GM18858 (cell line): ENCODE measurements at regions not wholly inside any gene's neighbourhood (a gene's known extent, or its start where the extent isn't known, plus 50 kb on each side); places are given as distances from the start of the nearest gene placed in this dataset.
"Not testable (repeated sequence)": the region's sequence is repeated elsewhere in the genome, so short reads cannot be mapped to it uniquely, and the experiment has no call there.

ENCODE experiments used
- ATAC-seq: cut with Tn5 transposase; IDR thresholded peaks from one replicate; pipeline ENCODE4 v1.9.1; 2021; ENCODE audit not compliant: unreplicated experiment

DNA sequence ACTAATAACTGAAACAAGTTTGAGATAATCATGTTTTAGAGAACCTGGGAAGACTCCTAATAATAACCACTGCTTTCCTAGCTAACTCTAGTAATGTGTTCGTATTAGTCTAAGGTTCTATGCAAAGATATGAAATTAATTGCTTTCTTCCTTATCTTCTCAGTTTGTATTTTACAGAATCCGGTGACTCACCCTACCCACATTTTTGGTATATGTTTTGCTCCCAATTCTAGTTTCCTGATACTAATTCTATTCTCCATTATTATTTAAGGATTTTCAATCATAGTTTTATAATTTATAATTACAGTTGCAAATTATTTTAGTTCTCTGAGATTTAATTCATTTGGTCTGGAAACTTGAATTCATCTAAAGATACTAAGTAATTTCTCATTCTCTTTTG, 394.6 kb upstream of the SETBP1 start:
- no peak for ATAC-seq

DNA sequence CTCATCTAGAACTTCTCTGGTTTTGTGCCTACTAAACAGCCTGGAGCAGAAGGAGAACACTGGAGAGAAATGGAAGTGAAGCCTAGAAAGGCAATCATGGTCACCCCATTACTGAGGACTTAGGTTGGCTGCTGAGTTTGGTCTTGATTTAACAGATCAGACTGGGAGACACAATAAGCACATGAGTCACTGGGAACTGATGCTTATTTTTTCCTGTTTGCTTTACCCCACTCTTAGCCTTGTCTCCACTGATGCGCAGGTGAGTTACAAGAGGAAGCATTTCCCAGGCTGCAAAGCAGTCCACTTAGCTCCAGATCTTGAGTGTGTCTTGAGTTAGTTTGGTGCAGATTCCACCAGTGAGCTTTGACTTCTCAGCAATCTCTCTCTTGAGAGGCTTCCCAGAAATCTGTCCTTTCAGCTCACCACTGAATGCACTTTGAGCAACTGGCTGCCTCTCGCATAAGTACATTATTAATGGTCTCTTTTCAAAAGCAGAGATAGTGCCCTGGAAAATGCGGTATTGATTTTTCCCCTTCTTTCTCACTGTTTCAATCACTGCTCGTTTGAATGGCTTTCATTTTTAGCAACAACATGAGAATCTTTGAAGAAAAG, 390.2 kb upstream of the SETBP1 start:
- ATAC-seq, result no peak

DNA sequence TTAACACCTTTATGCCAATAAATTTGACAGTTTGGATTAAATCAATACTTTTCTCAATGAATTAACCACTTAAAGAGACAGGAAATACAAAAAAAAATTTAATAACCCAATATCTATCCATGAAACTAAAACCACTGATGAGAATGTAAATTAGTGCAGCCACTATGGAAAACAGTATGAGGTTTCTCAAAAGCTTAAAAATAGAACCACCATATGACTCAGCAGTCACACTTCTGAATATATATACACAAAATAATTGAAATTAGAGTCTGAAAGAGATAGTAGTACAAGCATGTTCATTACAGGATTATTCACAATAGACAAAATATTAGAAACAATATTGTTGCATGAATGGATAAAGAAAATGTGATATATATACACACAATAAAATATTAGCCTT, 382.1 kb upstream of the SETBP1 start:
- ATAC-seq, result no peak

DNA sequence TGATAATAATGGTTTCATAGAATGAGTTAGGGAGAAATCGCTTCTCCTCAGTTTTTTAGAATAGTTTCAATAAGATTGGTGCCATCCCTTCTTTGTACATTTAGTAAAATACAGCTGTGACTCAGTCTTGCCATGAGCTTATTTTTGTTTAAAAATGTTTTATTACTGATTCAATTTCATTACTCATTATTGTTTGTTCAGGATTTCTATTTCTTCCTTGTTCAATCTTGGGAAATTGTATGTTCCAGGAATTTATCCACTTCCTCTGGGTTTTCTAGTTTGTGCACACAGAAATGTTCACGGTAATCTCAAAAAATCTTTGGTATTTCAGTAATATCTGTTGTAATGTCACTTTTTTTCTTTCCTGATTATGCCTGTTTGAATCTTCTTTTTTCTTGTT, 371.5 kb upstream of the SETBP1 start:
- ATAC-seq, result no peak

DNA sequence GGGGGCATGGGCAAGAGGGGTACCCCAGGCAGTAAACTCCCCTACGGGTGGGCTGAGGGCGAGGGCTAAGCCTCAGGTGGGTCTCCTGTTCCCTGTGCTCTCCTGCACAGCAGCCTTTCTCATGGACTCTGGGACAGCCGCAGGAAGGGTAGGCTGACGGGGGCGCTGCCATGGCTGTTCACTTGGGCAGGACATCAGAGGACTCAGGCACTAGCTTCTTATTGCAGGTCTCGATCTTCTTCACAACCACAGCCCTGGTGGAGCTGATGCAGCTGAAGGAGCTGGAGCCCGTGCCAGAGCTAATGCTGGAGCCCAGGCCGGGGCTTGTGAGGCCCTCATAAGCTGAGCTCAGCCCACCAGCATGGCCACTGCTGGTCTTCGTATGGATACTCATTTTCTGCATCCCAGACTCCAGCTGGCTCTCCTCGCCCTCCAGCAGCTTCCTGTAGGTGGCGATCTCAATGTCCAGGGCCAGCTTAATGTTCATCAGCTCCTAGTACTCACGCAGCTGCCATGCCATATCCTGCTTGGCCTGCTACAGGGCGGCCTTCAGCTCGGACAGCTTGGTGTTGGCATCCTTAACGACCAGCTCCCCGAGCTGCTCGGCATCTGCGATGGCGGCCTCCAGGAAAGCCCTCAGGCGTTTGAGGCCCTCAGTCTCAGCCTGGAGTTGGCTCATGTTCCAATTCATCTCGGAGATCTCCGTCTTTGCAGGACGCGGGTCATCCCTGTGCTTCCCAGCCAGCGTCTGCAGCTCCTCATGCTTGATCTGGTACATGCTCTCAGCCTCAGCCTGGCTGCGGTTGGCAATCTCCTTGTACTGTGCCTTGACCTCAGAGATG, 359.8 kb upstream of the SETBP1 start:
- no peak for ATAC-seq

DNA sequence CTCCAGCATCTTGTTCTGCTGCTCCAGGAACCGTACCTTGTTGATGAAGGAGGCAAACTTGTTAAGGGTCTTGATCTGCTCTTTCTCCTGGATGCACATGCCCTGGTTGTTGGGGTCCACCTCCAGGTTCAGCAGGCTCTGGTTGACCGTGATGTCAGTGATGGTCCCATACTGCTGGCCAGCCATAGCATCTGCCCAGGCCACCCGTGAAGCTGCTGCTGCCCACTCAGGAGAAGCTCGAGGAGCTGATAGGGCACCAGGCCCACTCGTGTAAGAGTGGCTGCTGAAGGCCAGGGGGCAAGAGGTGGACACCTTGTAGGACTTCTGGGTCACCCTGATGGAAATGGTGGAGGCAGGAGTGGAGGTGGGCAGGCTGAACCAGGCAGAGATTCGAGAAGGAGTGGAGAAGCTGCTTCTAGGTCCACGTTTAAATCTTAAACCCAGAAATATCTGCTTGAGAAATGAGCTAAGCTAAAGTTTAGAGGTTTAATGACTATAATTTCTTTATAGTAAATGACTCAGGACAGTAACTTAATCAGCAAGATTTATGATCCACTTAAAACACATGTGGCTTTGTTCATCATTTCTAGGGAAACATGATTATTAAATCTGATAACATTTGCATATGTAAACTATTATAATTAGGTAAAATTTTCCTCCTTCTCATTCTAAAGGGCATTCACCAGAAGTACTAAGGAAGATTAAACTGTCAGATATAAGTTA, 358.7 kb upstream of the SETBP1 start:
- ATAC-seq, result no peak

DNA sequence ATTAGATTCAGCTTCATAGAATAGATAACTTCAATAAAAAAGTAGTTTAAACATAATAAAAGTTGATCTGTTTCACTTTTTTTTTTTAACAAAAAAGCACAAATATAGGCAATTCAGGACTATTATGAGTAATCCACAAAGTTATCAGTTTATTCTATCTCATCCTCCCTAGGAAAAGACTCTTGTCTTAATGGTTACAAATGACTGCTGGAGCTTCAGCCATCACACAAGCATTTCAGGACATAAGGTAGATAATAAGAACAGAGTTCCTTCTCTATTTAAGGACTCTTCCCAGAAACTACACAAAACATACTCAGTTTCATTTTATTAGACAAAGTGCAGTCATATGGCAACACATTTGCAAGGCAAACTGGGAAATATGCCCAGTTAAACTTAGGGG, 357.6 kb upstream of the SETBP1 start:
- ATAC-seq, result no peak

DNA sequence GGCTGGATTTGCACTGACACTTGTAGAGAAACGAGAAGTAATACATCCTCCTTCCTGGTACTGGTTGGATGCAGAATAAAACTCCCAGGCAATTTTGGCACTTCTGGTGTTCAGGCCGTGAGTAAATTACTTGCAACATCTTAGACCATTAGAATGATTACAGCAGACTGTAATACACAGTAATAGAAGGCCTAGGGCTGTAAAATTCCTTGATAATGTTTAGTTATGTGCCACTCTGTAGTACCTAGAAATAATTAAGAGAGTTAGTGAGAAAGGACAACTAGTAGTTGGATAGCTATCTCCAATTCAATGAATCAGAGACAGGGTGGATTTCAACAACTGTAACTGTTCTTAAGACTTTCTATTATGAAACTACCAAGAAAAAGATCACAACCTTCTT, 356.3 kb upstream of the SETBP1 start:
- ATAC-seq, result no peak

DNA sequence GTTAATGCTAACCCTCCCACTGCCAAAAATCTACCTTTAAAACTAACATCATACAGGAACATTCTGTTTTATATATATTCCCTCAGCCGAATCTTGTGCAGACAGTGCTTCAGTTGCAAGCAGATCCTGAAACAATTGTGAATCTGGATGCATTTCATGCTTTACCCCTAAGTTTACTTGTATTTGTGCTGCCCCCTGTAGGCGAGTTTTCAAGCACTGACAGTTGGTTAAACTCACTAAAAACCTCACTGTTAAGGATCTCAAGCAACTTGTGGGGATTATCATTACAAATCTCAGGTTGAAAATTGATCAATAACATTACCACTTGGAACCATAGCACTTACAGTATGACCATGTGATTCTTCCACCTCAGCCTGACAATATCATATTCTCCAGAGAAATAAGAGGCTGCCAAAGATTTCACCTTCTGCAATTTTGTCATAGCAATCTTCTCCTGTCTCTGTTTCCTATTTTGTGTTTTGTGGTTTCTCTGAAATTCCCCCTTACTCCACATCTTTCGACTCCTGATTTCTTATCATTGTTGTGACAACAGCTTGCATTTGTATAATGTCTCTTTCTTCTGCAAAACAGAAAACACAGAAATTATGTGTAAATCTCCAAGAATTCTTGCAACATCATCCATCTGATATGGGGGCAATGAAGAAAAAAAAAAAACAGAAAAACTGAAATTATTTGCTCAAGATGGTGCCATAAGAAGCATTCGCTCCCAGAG, 354.6 kb upstream of the SETBP1 start:
- ATAC-seq, result no peak

DNA sequence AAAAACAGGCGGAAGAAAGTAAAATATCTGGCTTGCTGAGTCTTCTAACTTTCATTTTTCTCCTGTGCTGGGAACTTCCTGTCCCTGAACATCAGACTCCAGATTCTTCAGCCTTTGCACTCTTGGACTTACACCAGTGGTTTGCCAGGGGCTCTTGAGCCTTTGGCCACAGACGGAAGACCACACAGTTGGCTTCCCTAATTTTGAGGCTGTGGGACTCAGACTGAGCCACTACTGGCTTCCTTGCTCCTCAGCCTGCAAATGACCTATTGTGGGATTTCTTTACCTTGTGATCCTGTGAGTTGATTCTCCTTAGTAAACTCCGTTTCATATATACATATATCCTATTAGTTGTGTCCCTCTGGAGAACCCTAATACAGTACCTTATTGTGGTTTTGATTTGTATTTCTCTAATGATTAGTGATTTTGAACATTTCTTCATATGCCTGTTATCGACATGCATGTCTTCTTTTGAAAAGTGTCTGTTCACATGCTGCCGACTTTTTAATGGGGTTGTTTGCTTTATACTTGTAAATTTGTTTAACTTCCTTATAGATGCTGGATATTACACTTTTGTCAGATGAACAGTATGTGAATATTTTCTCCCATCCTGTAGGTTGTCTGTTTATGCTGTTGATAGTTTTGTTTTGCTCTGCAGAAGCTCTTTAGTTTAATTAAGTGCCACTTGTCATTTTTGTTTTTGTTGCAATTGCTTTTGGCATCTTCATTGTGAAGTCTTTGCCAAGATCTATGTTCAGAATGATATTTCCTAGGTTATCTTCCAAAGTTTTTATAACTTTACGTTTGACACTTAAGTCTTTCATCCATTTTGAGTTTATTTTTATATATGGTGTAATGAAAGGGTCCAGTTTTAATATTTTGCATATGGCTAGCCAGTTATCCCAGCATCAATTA, 348.8 kb upstream of the SETBP1 start:
- ATAC-seq, result no peak

DNA sequence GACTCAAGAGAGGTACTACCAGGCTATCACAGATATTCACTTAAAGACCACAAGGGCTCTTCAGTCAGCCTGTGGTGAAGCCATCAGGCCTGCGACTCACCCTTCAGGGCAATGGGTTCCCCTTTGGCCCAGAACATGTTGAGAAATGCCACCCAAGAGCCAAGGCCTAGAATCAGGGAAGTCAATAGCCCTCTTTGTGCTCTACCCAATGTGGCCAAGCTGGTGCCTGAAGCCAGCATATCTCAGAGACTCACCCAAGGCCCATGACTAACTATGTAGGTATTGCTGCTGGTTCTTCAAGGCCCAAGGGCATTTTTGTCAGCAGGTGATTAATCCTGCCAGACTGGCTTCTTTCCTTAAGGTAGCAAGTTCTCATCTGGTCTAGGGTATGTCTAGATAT, 338.9 kb upstream of the SETBP1 start:
- ATAC-seq, result no peak

DNA sequence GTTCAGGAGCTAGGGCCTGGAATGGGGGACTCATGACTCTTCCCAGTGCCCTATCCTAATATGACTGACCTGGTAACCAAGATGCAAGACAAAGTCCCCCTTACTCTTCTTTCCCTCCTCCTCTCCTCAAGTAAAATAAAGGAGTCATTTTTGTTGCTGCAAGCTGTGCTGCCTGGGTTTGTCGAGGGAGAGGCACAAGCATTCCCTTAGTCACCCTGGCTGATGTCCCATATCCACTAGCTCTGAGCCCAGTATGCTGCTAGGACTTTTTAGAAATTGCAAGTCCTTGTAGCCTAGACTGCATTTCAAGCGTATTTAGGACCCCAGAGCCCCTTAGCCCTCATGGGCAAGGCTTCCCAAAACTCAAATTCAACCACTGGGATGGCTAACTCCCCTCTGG, 338.5 kb upstream of the SETBP1 start:
- ATAC-seq, result no peak

DNA sequence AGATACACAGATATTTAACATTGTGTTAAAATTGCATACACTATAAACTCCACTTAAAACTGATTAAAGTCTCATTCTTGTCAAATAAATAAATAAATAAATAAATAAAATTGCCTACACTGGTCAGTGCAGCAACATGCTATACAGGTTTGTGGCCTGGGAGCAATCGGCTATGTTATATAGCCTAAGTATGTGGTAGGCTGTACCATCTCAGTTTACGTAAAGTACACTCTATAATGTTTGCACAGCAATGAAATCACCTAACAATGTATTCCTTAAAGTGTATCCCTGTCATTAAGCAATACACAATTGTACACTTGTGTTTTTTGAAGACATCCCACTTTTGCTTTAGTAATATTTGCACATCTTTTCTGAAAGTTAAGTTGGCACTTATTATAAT, 337.7 kb upstream of the SETBP1 start:
- ATAC-seq, result no peak

DNA sequence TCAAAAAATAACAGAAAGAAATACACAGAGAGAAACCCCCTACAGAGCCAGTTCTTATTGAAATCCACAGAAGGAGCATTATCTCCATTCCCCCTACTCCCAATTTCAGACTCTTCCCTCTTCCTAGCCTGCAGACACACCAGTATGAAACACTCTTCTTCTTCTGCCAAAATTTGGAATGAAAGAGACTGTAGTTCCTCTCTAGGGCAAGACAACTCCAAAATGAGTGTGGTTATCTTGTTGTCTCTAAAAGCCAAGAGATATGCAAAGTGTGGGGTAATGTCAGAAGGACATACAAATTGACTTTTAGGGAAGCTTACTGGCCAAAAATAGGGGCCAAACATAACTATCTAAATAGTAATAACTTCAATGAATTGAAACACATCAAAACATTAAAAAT, 337.1 kb upstream of the SETBP1 start:
- no peak for ATAC-seq

DNA sequence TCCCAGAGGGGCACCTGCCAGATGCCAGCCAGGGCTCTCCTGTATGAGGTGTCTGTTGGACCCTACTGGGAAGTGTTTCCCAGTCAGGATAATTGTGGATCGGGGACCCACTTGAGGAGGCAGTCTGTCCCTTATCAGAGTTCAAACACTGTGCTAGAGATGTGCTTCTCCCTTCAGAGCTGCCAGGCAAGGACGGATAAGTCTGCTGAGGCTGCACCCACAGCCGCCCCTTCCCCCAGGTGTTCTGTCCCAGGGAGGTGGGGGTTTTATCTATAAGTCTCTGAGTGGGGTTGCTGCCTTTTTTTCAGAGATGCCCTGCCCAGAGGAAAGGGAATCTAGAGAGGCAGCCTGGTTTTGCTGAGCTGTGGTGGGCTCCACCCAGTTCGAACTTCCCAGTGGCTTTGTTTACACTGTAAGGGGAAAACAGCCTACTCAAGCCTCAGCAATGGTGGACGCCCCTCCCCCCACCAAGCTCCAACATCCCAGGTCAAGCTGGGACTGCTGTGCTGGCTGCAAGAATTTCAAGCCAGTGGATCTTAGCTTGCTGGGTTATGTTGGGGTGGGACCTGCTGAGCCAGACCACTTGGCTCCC, 324.0 kb upstream of the SETBP1 start:
- no peak for ATAC-seq

DNA sequence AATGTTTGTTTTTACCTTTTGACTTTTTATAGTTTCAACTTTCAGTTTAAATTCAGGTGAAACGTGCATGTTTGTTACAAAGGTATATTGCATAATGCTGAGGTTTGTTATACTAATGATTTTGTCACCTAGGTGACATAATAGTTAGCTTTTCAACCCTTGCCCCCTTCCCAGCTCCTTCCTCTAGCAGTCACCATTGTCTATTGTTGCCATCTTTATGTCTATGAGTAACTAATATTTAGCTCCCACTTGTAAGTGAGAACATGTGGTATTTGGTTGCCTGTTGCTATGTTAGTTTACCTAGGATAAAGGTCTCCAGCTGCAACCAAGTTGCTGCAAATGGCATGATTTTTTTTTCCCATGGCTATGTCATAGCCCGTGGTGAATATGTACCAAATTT, 322.3 kb upstream of the SETBP1 start:
- ATAC-seq, result no peak

DNA sequence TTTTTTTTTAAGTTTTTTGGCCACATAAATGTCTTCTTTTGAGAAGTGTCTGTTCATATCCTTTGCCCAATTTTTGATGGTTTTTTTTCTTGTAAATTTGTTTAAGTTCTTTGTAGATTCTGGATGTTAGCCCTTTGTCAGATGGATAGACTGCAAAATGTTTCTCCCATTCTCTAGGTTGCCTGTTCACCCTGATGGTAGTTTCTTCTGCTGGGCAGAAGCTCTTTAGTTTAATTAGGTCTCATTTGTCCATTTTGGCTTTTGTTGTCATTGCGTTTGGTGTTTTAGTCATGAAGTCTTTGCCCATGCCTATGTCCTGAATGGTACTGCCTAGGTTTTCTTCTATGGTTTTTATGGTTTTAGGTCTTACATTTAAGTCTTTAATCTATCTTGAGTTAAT, 320.9 kb upstream of the SETBP1 start:
- ATAC-seq, result not testable (repeated sequence)

DNA sequence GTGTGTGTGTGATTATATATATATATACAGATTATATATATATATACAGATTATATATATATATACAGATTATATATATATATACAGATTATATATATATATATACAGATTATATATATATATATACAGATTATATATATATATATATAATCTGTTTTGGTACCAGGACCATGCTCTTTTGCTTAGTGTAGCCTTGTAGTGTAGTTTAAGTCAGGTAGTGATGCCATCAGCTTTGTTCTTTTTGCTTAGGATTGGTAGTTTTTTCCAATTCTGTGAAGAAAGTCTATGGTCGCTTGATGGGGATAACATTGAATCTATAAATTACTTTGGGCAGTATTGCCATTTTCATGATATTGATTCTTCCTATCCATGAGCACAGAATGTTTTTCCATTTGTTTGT, 318.5 kb upstream of the SETBP1 start:
- not testable (repeated sequence) for ATAC-seq

DNA sequence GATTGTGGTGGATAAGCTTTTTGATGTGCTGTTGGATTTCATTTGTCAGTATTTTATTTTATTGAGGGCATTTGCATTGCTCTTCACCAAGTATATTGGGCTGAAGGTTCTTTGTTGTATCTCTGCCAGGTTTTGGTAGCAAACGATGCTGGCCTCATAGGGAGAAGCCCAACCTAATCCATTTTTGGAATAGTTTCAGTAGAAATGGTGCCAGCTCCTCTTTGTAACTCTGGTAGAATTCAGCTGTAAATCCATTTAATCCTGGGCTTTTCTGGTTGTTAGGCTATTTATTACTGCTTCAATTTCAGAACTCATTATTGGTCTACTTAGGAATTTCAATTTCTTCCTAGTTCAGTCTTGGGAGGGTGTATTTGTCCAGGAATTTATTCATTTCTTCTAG, 309.8 kb upstream of the SETBP1 start:
- no peak for ATAC-seq

DNA sequence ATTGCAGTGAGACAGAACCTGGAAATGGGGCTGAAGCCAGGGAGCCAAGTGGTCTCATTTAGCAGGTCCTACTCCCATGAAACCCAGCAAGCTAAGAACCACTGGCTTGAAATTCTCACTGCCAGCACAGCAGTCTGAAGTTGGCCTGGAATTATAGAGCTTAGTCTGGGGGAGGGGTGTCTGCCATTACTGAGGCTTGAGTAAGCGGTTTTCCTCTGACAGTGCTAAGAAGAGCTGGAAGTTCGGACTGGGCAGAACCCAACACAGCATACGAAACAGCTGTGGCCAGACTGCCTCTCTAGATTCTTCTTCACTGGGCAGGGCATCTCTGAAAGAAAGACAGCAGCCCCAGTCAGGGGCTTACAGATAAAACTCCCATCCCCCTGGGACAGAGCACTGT, 305.7 kb upstream of the SETBP1 start:
- no peak for ATAC-seq
